HCT116 (cell line): ENCODE measurements at regions not wholly inside any gene's neighbourhood (a gene's known extent, or its start where the extent isn't known, plus 50 kb on each side); places are given as distances from the start of the nearest gene placed in this dataset.

ENCODE experiments used
- ATAC-seq: fragments of 200-7000 bp; cut with Tn5 transposase; 2 replicates; pipeline ENCODE4 v1.9.1; 2020; ENCODE audit warnings: mild to moderate bottlenecking, moderate library complexity
- BruUV-seq: library from RNA; stranded (reverse); fragments of 400-500 nt; replicated peaks from 2 replicates; lab custom pipeline; 2021; lab: Mats Ljungman, UMichigan
- CTCF ChIA-PET: fragments of 300-600 bp; sonication (Branson Sonifier 250); formaldehyde crosslinking; loops from one replicate; lab custom pipeline; 2021; ENCODE audit warnings: antibody characterized with exemption; lab: Charles Lee
- POLR2A ChIA-PET: fragments of 300-600, 350-600 bp; sonication (Branson Sonifier 250); formaldehyde crosslinking; loops from one replicate; lab custom pipeline; 2021; ENCODE audit warnings: antibody characterized with exemption; lab: Charles Lee
- RAD21 ChIA-PET, 2 experiments: fragments of 300-600 bp; sonication (Branson Sonifier 250); formaldehyde crosslinking; loops; one replicate each; lab custom pipeline; 2023; ENCODE audit warnings: low total read pairs in 2 of 2; ENCODE audit not compliant: uncharacterized antibody in 2 of 2, unreplicated experiment in 2 of 2, low non-redundant PET in 1 of 2; lab: Charles Lee
- DNase-seq: peaks from one replicate; pipeline ENCODE4 v3.0.0-alpha.2; 2010; ENCODE audit warnings: low read depth, low spot score
- H2AFZ ChIP-seq: fragments of 200-600 bp; shearing (Covaris generic), sonication (generic); 2 replicates; pipeline ENCODE4 v1.6.1; 2017; ENCODE audit warnings: low read depth, mixed run types, mixed read lengths, antibody characterized with exemption, low read length; ENCODE audit not compliant: poor library complexity, severe bottlenecking
- H3K27ac ChIP-seq: 2 replicates; pipeline ENCODE4 v1.5.1; 2012; ENCODE audit warnings: low read depth, low read length
- H3K27me3 ChIP-seq: fragments of 200-600 bp; sonication (generic); 2 replicates; pipeline ENCODE4 v1.6.1; 2016; ENCODE audit warnings: mixed run types, low read length, mixed read lengths; ENCODE audit not compliant: insufficient read depth
- H3K36me3 ChIP-seq, 2 experiments: fragments of 200-500 bp in 1 of 2; fragments of 200-600 bp in 1 of 2; sonication (Bioruptor generic) in 1 of 2; sonication (generic) in 1 of 2; 2 replicates each; pipeline versions ENCODE4 v1.5.1 to v1.6.1; 2014 to 2016; ENCODE audit warnings: low read length in 2 of 2, inconsistent platforms in 1 of 2, mixed read lengths in 1 of 2, mixed run types in 1 of 2; ENCODE audit not compliant: insufficient read depth in 2 of 2, control insufficient read depth in 1 of 2
- H3K4me1 ChIP-seq, 2 experiments: fragments of 200-600 bp in 1 of 2; sonication (generic) in 1 of 2; 2 replicates each; pipeline versions ENCODE4 v1.5.1 to v1.6.1; 2012 to 2017; ENCODE audit warnings: low read length in 2 of 2, inconsistent platforms in 1 of 2, mild to moderate bottlenecking in 1 of 2, mixed read lengths in 1 of 2, mixed run types in 1 of 2, moderate library complexity in 1 of 2; ENCODE audit not compliant: insufficient read depth in 2 of 2, control insufficient read depth in 1 of 2
- H3K4me2 ChIP-seq: fragments of 200-600 bp; sonication (generic); 2 replicates; pipeline ENCODE4 v1.6.1; 2017; ENCODE audit warnings: mixed run types, low read length, mixed read lengths
- H3K4me3 ChIP-seq, 2 experiments: fragments of 200-600 bp in 1 of 2; sonication (generic) in 1 of 2; replicated peaks in 1 of 2; 2 replicates each; pipeline ENCODE4 v1.5.1; 2011 to 2016; ENCODE audit warnings: low read length in 2 of 2, control low read depth in 1 of 2, low read depth in 1 of 2, mild to moderate bottlenecking in 1 of 2, mixed read lengths in 1 of 2, mixed run types in 1 of 2
- H3K79me2 ChIP-seq: fragments of 200-600 bp; sonication (generic); 2 replicates; pipeline ENCODE4 v1.6.1; 2017; ENCODE audit warnings: mild to moderate bottlenecking, mixed run types, low read length, moderate library complexity, mixed read lengths; ENCODE audit not compliant: insufficient read depth
- H3K9ac ChIP-seq: fragments of 200-600 bp; sonication (generic); 2 replicates; pipeline ENCODE4 v1.6.1; 2016; ENCODE audit warnings: low read length, mixed read lengths
- H3K9me2 ChIP-seq: fragments of 200-600 bp; sonication (generic), shearing (Covaris generic); 2 replicates; pipeline ENCODE4 v1.6.1; 2017; ENCODE audit warnings: mixed run types, mild to moderate bottlenecking, moderate library complexity; ENCODE audit not compliant: insufficient read depth
- H3K9me3 ChIP-seq, 2 experiments: fragments of 200-500 bp in 1 of 2; fragments of 200-600 bp in 1 of 2; sonication (Bioruptor generic) in 1 of 2; sonication (generic) in 1 of 2; 2 replicates each; pipeline ENCODE4 v1.6.1; 2014 to 2017; ENCODE audit warnings: low read length in 2 of 2, mixed read lengths in 2 of 2, inconsistent platforms in 1 of 2, low read depth in 1 of 2, mild to moderate bottlenecking in 1 of 2, mixed run types in 1 of 2, moderate library complexity in 1 of 2; ENCODE audit not compliant: control insufficient read depth in 1 of 2, insufficient read depth in 1 of 2
- H4K20me1 ChIP-seq: fragments of 200-600 bp; sonication (generic), shearing (Covaris generic); 2 replicates; pipeline ENCODE4 v1.6.1; 2017; ENCODE audit warnings: mixed run types, mild to moderate bottlenecking, moderate library complexity; ENCODE audit not compliant: insufficient read depth
- ELF1 ChIP-seq: IDR thresholded peaks from 2 replicates; pipeline ENCODE4 v1.6.1; 2012; ENCODE audit warnings: low read depth, borderline replicate concordance
- EZH2phosphoT487 ChIP-seq: fragments of 200-600 bp; IDR thresholded peaks from 2 replicates; pipeline ENCODE4 v1.6.1; 2018; ENCODE audit warnings: antibody characterized with exemption, borderline replicate concordance
- JUND ChIP-seq: IDR thresholded peaks from 2 replicates; pipeline ENCODE4 v1.6.1; 2012
- POLR2AphosphoS5 ChIP-seq: IDR thresholded peaks from 2 replicates; pipeline ENCODE4 v1.6.1; 2011; ENCODE audit warnings: mild to moderate bottlenecking, low read depth, low read length, moderate library complexity
- RAD21 ChIP-seq: IDR thresholded peaks from 2 replicates; pipeline ENCODE4 v1.6.1; 2012; ENCODE audit warnings: low read depth, mild to moderate bottlenecking
- SIN3A ChIP-seq: IDR thresholded peaks from 2 replicates; pipeline ENCODE4 v1.6.1; 2012; ENCODE audit warnings: low read depth
- SP1 ChIP-seq: IDR thresholded peaks from 2 replicates; pipeline ENCODE4 v1.6.1; 2012; ENCODE audit warnings: low read depth
- intact Hi-C: fragments of 100-400 bp; cut with micrococcal nuclease; formaldehyde crosslinking; loops from 2 replicates; pipeline ENCODE4 v1.10.0; 2022
- TF ChIP-seq, protein P1 (sequence below): IDR thresholded peaks from 2 replicates; pipeline ENCODE4 v1.6.1; 2012
- TF ChIP-seq, protein P2 (sequence below): IDR thresholded peaks from 2 replicates; pipeline ENCODE4 v1.6.1; 2012; ENCODE audit warnings: low read depth

DNA sequence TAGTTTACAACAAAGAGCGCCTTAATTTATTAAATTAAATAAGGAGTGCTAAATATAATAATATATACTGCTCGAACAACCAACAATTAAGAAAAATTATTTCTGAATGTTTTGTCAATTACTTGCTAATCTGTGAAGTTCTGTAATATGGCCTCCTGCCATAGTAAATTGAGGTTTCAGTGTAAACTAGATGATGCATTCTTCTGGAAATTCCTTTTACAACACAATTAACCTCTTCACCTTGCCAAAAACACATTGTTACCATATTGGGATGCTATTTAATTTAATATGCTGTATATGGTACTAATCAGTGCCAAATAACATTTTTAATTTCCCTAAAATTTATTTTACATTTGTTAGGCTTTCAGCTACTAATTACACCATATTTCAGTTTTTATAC, 808.4 kb upstream of the CITED2 start:
- Histone ChIP-seq H3K27me3 (no peaks in the 10 kb centered on the region), H3K4me1 (no peaks in the 10 kb centered on the region), H3K36me3 (no peaks in the 10 kb centered on the region), H4K20me1 (no peaks in the 10 kb centered on the region), H3K79me2 (no peaks in the 10 kb centered on the region), H3K9ac (no peak overlapping the region), H3K4me3 (no peak overlapping the region), H3K4me2 (no peak overlapping the region), H3K27ac (no peak overlapping the region), H3K9me3 (no peaks in the 10 kb centered on the region), H2AFZ (no peak overlapping the region), H3K9me2 (no peaks in the 10 kb centered on the region)
- RAD21 ChIA-PET = no interaction called here
- CTCF ChIA-PET = no interaction called here
- intact Hi-C loops = no loop called here
- BruUV-seq = no TSS peak
- POLR2A ChIA-PET = no interaction called here
- no peak for ATAC-seq
- no peak for DNase-seq
- TF ChIP-seq SIN3A = no peak
- no peak for TF ChIP-seq SP1
- TF ChIP-seq RAD21 = no peak
- no peak for TF ChIP-seq JUND
- TF ChIP-seq, protein P1, sequence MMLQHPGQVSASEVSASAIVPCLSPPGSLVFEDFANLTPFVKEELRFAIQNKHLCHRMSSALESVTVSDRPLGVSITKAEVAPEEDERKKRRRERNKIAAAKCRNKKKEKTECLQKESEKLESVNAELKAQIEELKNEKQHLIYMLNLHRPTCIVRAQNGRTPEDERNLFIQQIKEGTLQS = no peak
- TF ChIP-seq, protein P2, sequence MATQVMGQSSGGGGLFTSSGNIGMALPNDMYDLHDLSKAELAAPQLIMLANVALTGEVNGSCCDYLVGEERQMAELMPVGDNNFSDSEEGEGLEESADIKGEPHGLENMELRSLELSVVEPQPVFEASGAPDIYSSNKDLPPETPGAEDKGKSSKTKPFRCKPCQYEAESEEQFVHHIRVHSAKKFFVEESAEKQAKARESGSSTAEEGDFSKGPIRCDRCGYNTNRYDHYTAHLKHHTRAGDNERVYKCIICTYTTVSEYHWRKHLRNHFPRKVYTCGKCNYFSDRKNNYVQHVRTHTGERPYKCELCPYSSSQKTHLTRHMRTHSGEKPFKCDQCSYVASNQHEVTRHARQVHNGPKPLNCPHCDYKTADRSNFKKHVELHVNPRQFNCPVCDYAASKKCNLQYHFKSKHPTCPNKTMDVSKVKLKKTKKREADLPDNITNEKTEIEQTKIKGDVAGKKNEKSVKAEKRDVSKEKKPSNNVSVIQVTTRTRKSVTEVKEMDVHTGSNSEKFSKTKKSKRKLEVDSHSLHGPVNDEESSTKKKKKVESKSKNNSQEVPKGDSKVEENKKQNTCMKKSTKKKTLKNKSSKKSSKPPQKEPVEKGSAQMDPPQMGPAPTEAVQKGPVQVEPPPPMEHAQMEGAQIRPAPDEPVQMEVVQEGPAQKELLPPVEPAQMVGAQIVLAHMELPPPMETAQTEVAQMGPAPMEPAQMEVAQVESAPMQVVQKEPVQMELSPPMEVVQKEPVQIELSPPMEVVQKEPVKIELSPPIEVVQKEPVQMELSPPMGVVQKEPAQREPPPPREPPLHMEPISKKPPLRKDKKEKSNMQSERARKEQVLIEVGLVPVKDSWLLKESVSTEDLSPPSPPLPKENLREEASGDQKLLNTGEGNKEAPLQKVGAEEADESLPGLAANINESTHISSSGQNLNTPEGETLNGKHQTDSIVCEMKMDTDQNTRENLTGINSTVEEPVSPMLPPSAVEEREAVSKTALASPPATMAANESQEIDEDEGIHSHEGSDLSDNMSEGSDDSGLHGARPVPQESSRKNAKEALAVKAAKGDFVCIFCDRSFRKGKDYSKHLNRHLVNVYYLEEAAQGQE = no peak
- no peak for TF ChIP-seq POLR2AphosphoS5
- TF ChIP-seq EZH2phosphoT487 = no peak
- no peak for TF ChIP-seq ELF1
